Central memory CD8-positive, alpha-beta T cell (primary cell): ENCODE measurements at regions not wholly inside any gene's neighbourhood (a gene's known extent, or its start where the extent isn't known, plus 50 kb on each side); places are given as distances from the start of the nearest gene placed in this dataset.

Source experiments
- ATAC-seq: fragments of 150-1000 bp; cut with Tn5 transposase; replicated peaks from 2 replicates; pipeline ENCODE4 v1.10.0; 2022; ENCODE audit warnings: mild to moderate bottlenecking, moderate FRiP score, moderate number of reproducible peaks; ENCODE audit not compliant: poor library complexity, severe bottlenecking; ENCODE audit errors: extremely low read depth
- DNase-seq, 2 donors: peaks; one replicate each; pipeline ENCODE4 v3.0.0; 2021; ENCODE audit warnings: low spot score in 2 of 2
- H3K27ac Mint-ChIP-seq: one replicate; pipeline ENCODE4 v1.8.0; 2022; ENCODE audit warnings: low read depth, mild to moderate bottlenecking, moderate library complexity, mixed read lengths
- H3K27me3 Mint-ChIP-seq: one replicate; pipeline ENCODE4 v1.8.0; 2022; ENCODE audit warnings: mixed read lengths
- H3K36me3 Mint-ChIP-seq: one replicate; pipeline ENCODE4 v1.8.0; 2022; ENCODE audit warnings: mild to moderate bottlenecking, moderate library complexity, mixed read lengths; ENCODE audit not compliant: insufficient read depth
- H3K4me1 Mint-ChIP-seq: one replicate; pipeline ENCODE4 v1.8.0; 2022; ENCODE audit warnings: mixed read lengths
- H3K4me3 Mint-ChIP-seq: one replicate; pipeline ENCODE4 v1.8.0; 2022; ENCODE audit warnings: mild to moderate bottlenecking, moderate library complexity, mixed read lengths
- H3K9me3 Mint-ChIP-seq: one replicate; pipeline ENCODE4 v1.8.0; 2022; ENCODE audit warnings: mixed read lengths

- H3K4me3 Mint-ChIP-seq, result no peak overlapping the region
- H3K27ac Mint-ChIP-seq, result no peak overlapping the region
- DNase-seq, result no peak
- no peaks in the 10 kb centered on the region for H3K9me3 Mint-ChIP-seq
- no peaks in the 10 kb centered on the region for H3K4me1 Mint-ChIP-seq
- no peaks in the 10 kb centered on the region for H3K36me3 Mint-ChIP-seq
- ATAC-seq, result no peak
- peaks cover 57% of the 10 kb centered on the region for H3K27me3 Mint-ChIP-seq
Measured at GRCh38 chr2:234733093-234733489, 218.7 kb upstream of the SH3BP4 start.

GRCh38 chr2:234732404-234733092, 219.3 kb upstream of the SH3BP4 start:
- ATAC-seq (no peak), DNase-seq (no peak)
- no peaks in the 10 kb centered on the region for H3K9me3 Mint-ChIP-seq
- H3K27me3 Mint-ChIP-seq, result peaks cover 52% of the 10 kb centered on the region
- H3K4me3 Mint-ChIP-seq, result no peak overlapping the region
- H3K27ac Mint-ChIP-seq, result no peak overlapping the region
- no peaks in the 10 kb centered on the region for H3K4me1 Mint-ChIP-seq
- no peaks in the 10 kb centered on the region for H3K36me3 Mint-ChIP-seq

- peaks cover 50% of the 10 kb centered on the region for H3K27me3 Mint-ChIP-seq
- ATAC-seq (no peak), DNase-seq (no peak)
- no peak overlapping the region for H3K4me3 Mint-ChIP-seq
- H3K9me3 Mint-ChIP-seq, result no peaks in the 10 kb centered on the region
- H3K36me3 Mint-ChIP-seq, result no peaks in the 10 kb centered on the region
- no peak overlapping the region for H3K27ac Mint-ChIP-seq
- no peaks in the 10 kb centered on the region for H3K4me1 Mint-ChIP-seq
Measured at GRCh38 chr2:234731236-234731635, 220.6 kb upstream of the SH3BP4 start.

- Mint-ChIP-seq H3K9me3 (no peaks in the 10 kb centered on the region), H3K36me3 (no peaks in the 10 kb centered on the region), H3K27me3 (peaks cover 50% of the 10 kb centered on the region), H3K4me3 (no peak overlapping the region), H3K4me1 (no peaks in the 10 kb centered on the region), H3K27ac (no peak overlapping the region)
- DNase-seq (no peak), ATAC-seq (no peak)
Measured at GRCh38 chr2:234730066-234730640, 221.7 kb upstream of the SH3BP4 start.

- ATAC-seq (no peak), DNase-seq (no peak)
- Mint-ChIP-seq H3K36me3 (no peaks in the 10 kb centered on the region), H3K9me3 (no peaks in the 10 kb centered on the region), H3K4me3 (no peak overlapping the region), H3K27me3 (peaks cover 47% of the 10 kb centered on the region), H3K27ac (no peak overlapping the region), H3K4me1 (no peaks in the 10 kb centered on the region)
Measured at GRCh38 chr2:234725528-234726264, 226.1 kb upstream of the SH3BP4 start.

GRCh38 chr2:234724850-234725249, 227.0 kb upstream of the SH3BP4 start:
- DNase-seq, result no peak
- H3K4me1 Mint-ChIP-seq, result no peaks in the 10 kb centered on the region
- no peaks in the 10 kb centered on the region for H3K36me3 Mint-ChIP-seq
- H3K27ac Mint-ChIP-seq, result no peak overlapping the region
- no peaks in the 10 kb centered on the region for H3K9me3 Mint-ChIP-seq
- no peak for ATAC-seq
- H3K4me3 Mint-ChIP-seq, result no peak overlapping the region
- H3K27me3 Mint-ChIP-seq, result peaks cover 48% of the 10 kb centered on the region

GRCh38 chr2:234723400-234723799, 226.5 kb upstream of the ARL4C start:
- H3K4me1 Mint-ChIP-seq, result no peaks in the 10 kb centered on the region
- ATAC-seq (no peak), DNase-seq (no peak)
- no peaks in the 10 kb centered on the region for H3K9me3 Mint-ChIP-seq
- no peak overlapping the region for H3K4me3 Mint-ChIP-seq
- no peak overlapping the region for H3K27ac Mint-ChIP-seq
- H3K36me3 Mint-ChIP-seq, result no peaks in the 10 kb centered on the region
- peaks cover 53% of the 10 kb centered on the region for H3K27me3 Mint-ChIP-seq

- DNase-seq (no peak), ATAC-seq (no peak)
- Mint-ChIP-seq H3K36me3 (no peaks in the 10 kb centered on the region), H3K4me3 (no peak overlapping the region), H3K9me3 (no peaks in the 10 kb centered on the region), H3K4me1 (no peaks in the 10 kb centered on the region), H3K27me3 (peaks cover 62% of the 10 kb centered on the region), H3K27ac (no peak overlapping the region)
Measured at GRCh38 chr2:234722176-234722575, 225.3 kb upstream of the ARL4C start.

GRCh38 chr2:234719116-234719716, 222.3 kb upstream of the ARL4C start:
- no peaks in the 10 kb centered on the region for H3K36me3 Mint-ChIP-seq
- ATAC-seq, result no peak
- no peaks in the 10 kb centered on the region for H3K4me1 Mint-ChIP-seq
- H3K27ac Mint-ChIP-seq, result no peak overlapping the region
- no peak overlapping the region for H3K4me3 Mint-ChIP-seq
- H3K27me3 Mint-ChIP-seq, result peaks cover 56% of the 10 kb centered on the region
- no peak for DNase-seq
- H3K9me3 Mint-ChIP-seq, result no peaks in the 10 kb centered on the region

- Mint-ChIP-seq H3K27me3 (peaks cover 72% of the 10 kb centered on the region), H3K4me1 (no peaks in the 10 kb centered on the region), H3K9me3 (no peaks in the 10 kb centered on the region), H3K4me3 (no peak overlapping the region), H3K27ac (no peak overlapping the region), H3K36me3 (no peaks in the 10 kb centered on the region)
- no peak for ATAC-seq
- no peak for DNase-seq
Measured at GRCh38 chr2:234716271-234716670, 219.4 kb upstream of the ARL4C start.

- Mint-ChIP-seq H3K27ac (no peak overlapping the region), H3K9me3 (no peaks in the 10 kb centered on the region)
Measured at GRCh38 chr2:234715671-234716250, 218.9 kb upstream of the ARL4C start.

GRCh38 chr2:234714711-234715110, 217.8 kb upstream of the ARL4C start:
- H3K36me3 Mint-ChIP-seq, result no peaks in the 10 kb centered on the region
- H3K27ac Mint-ChIP-seq, result no peak overlapping the region
- DNase-seq (no peak), ATAC-seq (no peak)
- no peak overlapping the region for H3K4me3 Mint-ChIP-seq
- H3K9me3 Mint-ChIP-seq, result no peaks in the 10 kb centered on the region
- peaks cover 81% of the 10 kb centered on the region for H3K27me3 Mint-ChIP-seq
- H3K4me1 Mint-ChIP-seq, result no peaks in the 10 kb centered on the region

More at GRCh38 chr2:234715671-234716250, 218.9 kb upstream of the ARL4C start:
- DNase-seq (no peak), ATAC-seq (no peak)
- Mint-ChIP-seq H3K4me1 (no peaks in the 10 kb centered on the region), H3K27me3 (peaks cover 77% of the 10 kb centered on the region), H3K4me3 (no peak overlapping the region), H3K36me3 (no peaks in the 10 kb centered on the region)
